ENCODE measurements at regions not wholly inside any gene's neighbourhood (a gene's known extent, or its start where the extent isn't known, plus 50 kb on each side); places are given as distances from the start of the nearest gene placed in this dataset.

DNA sequence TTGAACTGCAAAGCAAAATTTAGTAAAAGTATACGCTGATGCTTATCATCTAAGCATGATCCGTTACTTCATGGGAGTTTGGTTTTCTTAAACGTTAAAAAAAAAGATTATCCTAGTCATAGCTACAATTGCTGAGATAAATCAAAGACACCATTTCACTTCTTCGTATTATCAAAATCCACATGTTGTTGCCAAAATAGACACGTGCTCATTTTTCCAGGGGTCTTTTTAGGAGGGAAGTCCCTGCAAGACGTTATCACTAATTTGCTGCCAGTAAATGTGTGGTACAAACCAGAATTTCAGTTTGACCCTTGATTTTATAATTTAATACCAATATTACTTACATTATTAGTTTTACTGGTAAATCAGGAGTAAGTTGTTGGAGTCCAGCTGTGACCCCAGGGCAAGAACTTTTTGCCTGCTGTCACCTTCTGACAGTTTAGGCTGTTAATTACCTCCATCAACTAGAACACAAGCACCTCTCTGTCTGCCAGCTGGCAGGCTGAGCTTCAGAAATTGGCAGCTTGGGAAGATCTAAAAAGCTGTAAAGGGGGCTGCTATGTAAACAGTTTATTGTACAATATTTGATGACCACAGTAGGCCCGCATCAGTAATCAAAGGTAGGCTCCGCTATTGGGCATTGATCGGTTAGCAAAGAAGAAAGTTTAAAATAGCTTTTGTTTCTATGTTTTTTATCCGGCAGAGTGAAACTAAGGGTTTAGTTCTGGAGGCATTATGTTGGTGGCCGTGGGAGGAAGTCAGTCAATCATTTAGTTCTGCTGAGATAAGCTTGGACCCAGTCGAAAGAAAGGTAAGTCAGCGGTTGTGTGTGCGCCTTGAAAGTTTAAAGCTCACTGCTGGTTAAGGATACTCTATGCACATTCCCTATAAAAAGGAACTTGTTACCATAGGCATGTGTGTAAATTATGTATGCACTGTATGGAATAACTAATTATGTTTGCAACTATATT, 196.4 kb downstream of the FBXO8 start:
- no peak for DNase-seq (ENCODE audit: low read depth)
- no peak overlapping the region for H3K4me3 ChIP-seq (ENCODE audit: control insufficient read depth, low read depth, low read length)
- TF ChIP-seq, protein P1, sequence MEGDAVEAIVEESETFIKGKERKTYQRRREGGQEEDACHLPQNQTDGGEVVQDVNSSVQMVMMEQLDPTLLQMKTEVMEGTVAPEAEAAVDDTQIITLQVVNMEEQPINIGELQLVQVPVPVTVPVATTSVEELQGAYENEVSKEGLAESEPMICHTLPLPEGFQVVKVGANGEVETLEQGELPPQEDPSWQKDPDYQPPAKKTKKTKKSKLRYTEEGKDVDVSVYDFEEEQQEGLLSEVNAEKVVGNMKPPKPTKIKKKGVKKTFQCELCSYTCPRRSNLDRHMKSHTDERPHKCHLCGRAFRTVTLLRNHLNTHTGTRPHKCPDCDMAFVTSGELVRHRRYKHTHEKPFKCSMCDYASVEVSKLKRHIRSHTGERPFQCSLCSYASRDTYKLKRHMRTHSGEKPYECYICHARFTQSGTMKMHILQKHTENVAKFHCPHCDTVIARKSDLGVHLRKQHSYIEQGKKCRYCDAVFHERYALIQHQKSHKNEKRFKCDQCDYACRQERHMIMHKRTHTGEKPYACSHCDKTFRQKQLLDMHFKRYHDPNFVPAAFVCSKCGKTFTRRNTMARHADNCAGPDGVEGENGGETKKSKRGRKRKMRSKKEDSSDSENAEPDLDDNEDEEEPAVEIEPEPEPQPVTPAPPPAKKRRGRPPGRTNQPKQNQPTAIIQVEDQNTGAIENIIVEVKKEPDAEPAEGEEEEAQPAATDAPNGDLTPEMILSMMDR (conservative IDR thresholded peaks at IDR 0.05; ENCODE audit: control insufficient read depth, insufficient read depth, low read depth, low read length) = no peak

DNA sequence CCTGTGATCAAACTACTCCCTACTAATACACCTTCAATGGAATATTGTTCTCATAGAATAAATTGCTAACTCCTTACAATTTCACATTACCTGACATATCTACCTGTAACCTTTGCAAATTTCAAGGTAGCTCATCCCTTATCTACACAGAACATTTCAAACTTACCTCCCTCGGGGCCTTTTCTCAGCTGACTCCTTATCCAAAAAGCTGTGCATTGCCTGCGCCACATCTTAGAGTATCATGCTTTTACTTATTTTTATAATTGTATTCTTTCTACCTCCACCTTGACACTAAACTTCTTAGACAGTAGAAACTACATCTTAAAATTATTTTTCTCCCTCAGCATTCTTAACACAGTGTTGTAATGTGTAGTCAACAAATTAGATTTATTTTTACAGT, 198.5 kb downstream of the FBXO8 start:
- no peak overlapping the region for H3K4me3 ChIP-seq (ENCODE audit: control insufficient read depth, low read depth, low read length)
- no peak for DNase-seq (ENCODE audit: low read depth)
- TF ChIP-seq, protein P1 (conservative IDR thresholded peaks at IDR 0.05; ENCODE audit: control insufficient read depth, insufficient read depth, low read depth, low read length) = no peak

DNA sequence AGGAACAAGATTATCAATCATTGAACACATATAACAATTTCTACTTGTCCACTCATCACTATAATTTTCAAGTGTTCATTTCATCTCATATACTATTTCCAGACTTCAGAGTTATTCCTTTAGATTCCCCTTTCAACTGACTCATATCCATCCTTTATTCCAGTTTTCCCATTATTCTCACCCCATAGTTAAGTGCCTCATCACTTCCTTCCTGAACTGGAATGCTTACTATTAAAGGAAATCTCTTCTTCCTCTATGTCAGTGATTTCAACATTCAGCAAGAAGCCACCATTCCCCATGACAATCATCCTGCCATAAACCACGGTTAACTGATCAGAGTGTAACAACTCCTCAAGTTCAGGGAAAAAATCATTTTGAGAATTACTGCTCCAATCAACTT, 198.9 kb downstream of the FBXO8 start:
- TF ChIP-seq, protein P1 (conservative IDR thresholded peaks at IDR 0.05; ENCODE audit: control insufficient read depth, insufficient read depth, low read depth, low read length) = no peak
- H3K4me3 ChIP-seq (ENCODE audit: control insufficient read depth, low read depth, low read length) = no peak overlapping the region
- peak; percentile 28 for DNase-seq (ENCODE audit: low read depth)

DNA sequence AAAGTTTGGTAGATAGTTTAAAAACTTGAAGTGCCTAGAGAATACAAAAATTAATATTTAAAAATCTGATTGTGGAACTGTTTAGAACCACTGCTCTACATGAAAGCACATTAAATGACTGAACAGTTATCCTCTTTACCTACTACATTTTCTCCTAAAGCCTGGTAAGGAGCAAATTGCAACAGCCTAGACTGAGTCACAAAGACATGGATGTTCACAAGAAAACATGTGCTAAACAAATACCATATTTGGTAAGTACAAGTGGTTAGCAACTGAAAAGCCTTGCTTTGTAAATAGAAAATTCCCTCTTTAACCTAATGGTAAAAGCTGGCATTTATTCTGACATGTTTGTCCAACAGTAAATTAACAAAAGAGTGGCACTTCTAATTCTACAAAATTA, 203.1 kb downstream of the FBXO8 start:
- peak; percentile 83 for DNase-seq (ENCODE audit: low read depth)
- TF ChIP-seq, protein P1 (conservative IDR thresholded peaks at IDR 0.05; ENCODE audit: control insufficient read depth, insufficient read depth, low read depth, low read length) = no peak
- no peak overlapping the region for H3K4me3 ChIP-seq (ENCODE audit: control insufficient read depth, low read depth, low read length)

DNA sequence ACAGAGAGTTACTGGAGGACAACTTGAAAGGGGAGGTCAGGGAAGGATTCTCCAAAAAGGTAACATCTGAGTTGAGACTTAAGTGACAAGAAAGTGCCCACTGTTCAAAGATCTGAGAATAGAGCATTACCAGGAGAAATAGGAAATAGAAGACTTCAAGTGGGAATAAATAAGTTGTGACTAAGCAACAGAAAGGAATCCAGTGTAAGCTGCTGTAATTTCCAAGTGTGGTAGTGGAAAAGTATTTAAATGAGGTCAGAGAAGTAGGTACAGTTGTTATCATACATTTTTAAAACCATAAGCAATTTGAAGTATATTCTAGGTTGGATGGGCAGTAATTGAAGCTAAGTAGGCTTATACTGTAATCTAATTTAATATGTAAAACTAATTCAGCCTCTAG, 211.9 kb downstream of the FBXO8 start:
- DNase-seq (ENCODE audit: low read depth) = no peak
- TF ChIP-seq, protein P1 (conservative IDR thresholded peaks at IDR 0.05; ENCODE audit: control insufficient read depth, insufficient read depth, low read depth, low read length) = no peak
- H3K4me3 ChIP-seq (ENCODE audit: control insufficient read depth, low read depth, low read length) = no peak overlapping the region

DNA sequence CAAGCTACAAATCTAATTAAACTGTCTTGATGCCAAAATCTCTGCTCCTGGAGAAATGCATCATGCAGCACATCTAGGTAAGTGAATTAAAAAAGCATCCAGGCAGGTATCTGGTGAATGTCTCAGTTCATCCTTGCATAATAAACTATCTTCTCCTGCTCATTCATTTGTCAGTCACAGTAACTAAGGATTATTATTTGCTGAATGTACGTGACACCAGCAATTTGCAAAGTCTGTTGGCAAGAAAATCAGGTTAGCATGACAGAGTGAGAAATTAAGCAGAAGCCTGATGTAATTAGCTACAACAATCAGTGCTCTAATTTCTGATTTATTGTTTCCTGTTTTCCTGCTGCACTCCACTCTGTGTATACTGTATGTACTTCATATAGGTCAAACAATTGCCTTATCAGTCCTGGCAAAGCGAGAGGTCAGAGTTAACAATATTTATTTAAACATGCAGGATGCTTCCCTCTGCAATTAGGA, 213.6 kb downstream of the FBXO8 start:
- no peak overlapping the region for H3K4me3 ChIP-seq (ENCODE audit: control insufficient read depth, low read depth, low read length)
- no peak for DNase-seq (ENCODE audit: low read depth)
- TF ChIP-seq, protein P1 (conservative IDR thresholded peaks at IDR 0.05; ENCODE audit: control insufficient read depth, insufficient read depth, low read depth, low read length) = no peak
